Nephron (organoid): ENCODE measurements at regions not wholly inside any gene's neighbourhood (a gene's known extent, or its start where the extent isn't known, plus 50 kb on each side); places are given as distances from the start of the nearest gene placed in this dataset.
"Not testable (repeated sequence)": the region's sequence is repeated elsewhere in the genome, so short reads cannot be mapped to it uniquely, and the experiment has no call there.

Experiments
- H3K27ac Mint-ChIP-seq, 3 experiments: 2 replicates each; pipeline ENCODE4 v1.8.0; 2020; ENCODE audit warnings: mixed read lengths in 3 of 3, mild to moderate bottlenecking in 2 of 3, moderate library complexity in 1 of 3
- H3K27me3 Mint-ChIP-seq: 2 replicates; pipeline ENCODE4 v1.8.0; 2021; ENCODE audit warnings: low read depth, mild to moderate bottlenecking, moderate library complexity, mixed read lengths
- H3K36me3 Mint-ChIP-seq: 2 replicates; pipeline ENCODE4 v1.8.0; 2020; ENCODE audit warnings: low read depth, mixed read lengths
- H3K4me1 Mint-ChIP-seq: 2 replicates; pipeline ENCODE4 v1.8.0; 2020; ENCODE audit warnings: mixed read lengths
- H3K4me3 Mint-ChIP-seq, 3 experiments: 2 replicates each; pipeline ENCODE4 v1.8.0; 2020; ENCODE audit warnings: mild to moderate bottlenecking in 3 of 3, mixed read lengths in 3 of 3, moderate library complexity in 2 of 3
- H3K9me3 Mint-ChIP-seq: 2 replicates; pipeline ENCODE4 v1.8.0; 2020; ENCODE audit warnings: mixed read lengths
- TF ChIP-seq, protein P1 (sequence below), 3 experiments: fragments of 200-600 bp; sonication (generic); IDR thresholded peaks; one replicate each; pipeline ENCODE4 v1.5.0; 2021; ENCODE audit warnings: antibody characterized with exemption in 3 of 3; ENCODE audit not compliant: unreplicated experiment in 3 of 3

DNA sequence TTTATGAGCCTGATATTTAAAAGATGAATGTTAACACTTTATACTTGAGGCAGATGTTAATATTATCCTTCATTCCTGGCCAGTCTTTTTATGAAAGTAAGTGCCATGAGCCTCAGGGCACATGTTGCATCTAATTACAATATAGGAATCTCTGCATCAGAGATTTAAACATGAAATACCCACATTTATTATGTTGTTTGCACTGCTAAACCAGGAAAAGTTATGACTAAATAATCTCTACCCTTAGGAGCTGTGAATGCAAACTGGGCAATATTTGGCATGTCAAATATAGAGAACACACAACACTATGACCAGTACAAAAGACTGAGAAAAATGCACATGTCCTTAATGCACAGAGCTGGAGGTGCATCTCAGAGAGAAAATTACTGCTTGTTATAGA lies 526.1 kb upstream of the GRAMD2B start:
- Mint-ChIP-seq H3K4me3 (no peak overlapping the region), H3K36me3 (peaks cover 7% of the 10 kb centered on the region), H3K27me3 (no peaks in the 10 kb centered on the region), H3K4me1 (peaks cover 19% of the 10 kb centered on the region), H3K27ac (no peak overlapping the region), H3K9me3 (peaks cover 4% of the 10 kb centered on the region)
- TF ChIP-seq, protein P1, sequence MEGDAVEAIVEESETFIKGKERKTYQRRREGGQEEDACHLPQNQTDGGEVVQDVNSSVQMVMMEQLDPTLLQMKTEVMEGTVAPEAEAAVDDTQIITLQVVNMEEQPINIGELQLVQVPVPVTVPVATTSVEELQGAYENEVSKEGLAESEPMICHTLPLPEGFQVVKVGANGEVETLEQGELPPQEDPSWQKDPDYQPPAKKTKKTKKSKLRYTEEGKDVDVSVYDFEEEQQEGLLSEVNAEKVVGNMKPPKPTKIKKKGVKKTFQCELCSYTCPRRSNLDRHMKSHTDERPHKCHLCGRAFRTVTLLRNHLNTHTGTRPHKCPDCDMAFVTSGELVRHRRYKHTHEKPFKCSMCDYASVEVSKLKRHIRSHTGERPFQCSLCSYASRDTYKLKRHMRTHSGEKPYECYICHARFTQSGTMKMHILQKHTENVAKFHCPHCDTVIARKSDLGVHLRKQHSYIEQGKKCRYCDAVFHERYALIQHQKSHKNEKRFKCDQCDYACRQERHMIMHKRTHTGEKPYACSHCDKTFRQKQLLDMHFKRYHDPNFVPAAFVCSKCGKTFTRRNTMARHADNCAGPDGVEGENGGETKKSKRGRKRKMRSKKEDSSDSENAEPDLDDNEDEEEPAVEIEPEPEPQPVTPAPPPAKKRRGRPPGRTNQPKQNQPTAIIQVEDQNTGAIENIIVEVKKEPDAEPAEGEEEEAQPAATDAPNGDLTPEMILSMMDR (IDR thresholded peaks at IDR 0.05; ENCODE audit: unreplicated experiment in 3 of 3): no peak

DNA sequence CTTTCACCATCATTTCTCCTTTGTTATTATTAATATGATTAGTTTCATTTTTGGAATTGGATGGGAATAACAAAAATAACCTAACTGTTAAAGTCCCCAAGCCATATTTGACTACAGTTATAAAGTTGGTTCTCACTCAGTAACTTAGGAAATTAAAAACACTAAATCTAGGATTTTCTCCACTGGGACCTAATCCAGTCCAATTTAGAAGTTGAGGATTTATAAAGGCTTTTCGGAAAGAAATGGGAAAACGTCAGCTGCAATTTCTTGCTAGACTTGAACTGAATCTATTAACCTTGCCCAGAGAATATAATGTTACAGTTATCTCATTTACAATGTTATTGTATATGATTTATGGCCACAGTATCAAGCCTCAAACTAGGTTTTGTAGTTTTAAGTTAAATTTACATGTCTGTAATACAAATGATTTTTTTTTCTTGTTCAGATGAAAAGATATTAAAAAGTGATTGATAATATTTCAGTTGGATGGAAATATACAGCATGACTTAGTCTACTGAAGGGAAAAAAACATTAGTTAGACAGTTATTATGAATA lies 524.3 kb upstream of the GRAMD2B start:
- Mint-ChIP-seq H3K4me1 (peaks cover 19% of the 10 kb centered on the region), H3K4me3 (no peak overlapping the region), H3K27ac (peak overlapping the region in 2 of 3 experiments; percentile 17 to 63), H3K36me3 (no peaks in the 10 kb centered on the region), H3K9me3 (no peaks in the 10 kb centered on the region), H3K27me3 (no peaks in the 10 kb centered on the region)
- TF ChIP-seq, protein P1 (IDR thresholded peaks at IDR 0.05; ENCODE audit: unreplicated experiment in 3 of 3): no peak

DNA sequence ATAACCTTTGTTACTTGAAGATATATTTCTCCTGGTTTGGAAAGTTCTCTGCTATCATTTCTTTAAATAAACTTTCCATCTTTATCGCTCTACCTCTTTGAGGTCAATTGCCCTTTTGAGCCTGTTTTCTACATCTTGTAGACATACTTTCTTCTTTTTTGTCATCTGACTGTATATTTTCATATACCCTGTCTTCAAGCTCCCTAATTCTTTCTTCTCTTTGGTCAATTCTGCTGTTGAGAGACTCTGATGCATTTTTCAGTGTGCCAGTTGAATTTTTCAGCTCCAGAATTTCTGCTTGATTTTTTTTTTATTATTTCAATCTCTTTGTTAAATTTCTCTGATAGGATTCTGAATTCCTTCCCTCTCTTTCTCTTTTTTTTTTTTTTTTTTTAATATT lies 511.2 kb upstream of the GRAMD2B start:
- peaks cover 37% of the 10 kb centered on the region for H3K36me3 Mint-ChIP-seq
- H3K27ac Mint-ChIP-seq: no peak overlapping the region
- H3K4me3 Mint-ChIP-seq: no peak overlapping the region
- TF ChIP-seq, protein P1 (IDR thresholded peaks at IDR 0.05; ENCODE audit: unreplicated experiment in 3 of 3): no peak
- H3K9me3 Mint-ChIP-seq: peaks cover 69% of the 10 kb centered on the region
- no peaks in the 10 kb centered on the region for H3K4me1 Mint-ChIP-seq
- no peaks in the 10 kb centered on the region for H3K27me3 Mint-ChIP-seq

DNA sequence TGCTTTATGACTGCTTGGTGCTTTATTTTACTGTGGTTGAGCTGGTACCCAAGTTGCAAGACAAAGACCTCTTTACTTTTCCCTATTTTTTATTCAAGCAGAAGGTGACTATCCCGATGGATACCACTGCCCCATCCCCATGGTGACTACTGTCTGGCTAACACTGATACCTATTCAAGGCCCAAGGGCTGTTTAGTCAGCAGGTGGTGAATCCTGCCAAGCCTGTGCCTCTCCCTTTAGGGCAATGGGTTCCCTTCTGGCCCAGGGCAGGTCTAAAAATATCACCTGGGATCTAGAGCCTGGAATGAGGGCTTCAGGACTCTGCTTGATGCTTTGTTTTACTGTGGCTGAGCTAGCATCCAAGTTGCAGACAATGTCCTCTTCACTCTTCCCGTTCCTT lies 510.0 kb upstream of the GRAMD2B start:
- H3K4me3 Mint-ChIP-seq: no peak overlapping the region
- H3K9me3 Mint-ChIP-seq: peaks cover 69% of the 10 kb centered on the region
- H3K27me3 Mint-ChIP-seq: no peaks in the 10 kb centered on the region
- TF ChIP-seq, protein P1 (IDR thresholded peaks at IDR 0.05; ENCODE audit: unreplicated experiment in 3 of 3): no peak
- peaks cover 36% of the 10 kb centered on the region for H3K36me3 Mint-ChIP-seq
- no peak overlapping the region for H3K27ac Mint-ChIP-seq
- H3K4me1 Mint-ChIP-seq: no peaks in the 10 kb centered on the region

DNA sequence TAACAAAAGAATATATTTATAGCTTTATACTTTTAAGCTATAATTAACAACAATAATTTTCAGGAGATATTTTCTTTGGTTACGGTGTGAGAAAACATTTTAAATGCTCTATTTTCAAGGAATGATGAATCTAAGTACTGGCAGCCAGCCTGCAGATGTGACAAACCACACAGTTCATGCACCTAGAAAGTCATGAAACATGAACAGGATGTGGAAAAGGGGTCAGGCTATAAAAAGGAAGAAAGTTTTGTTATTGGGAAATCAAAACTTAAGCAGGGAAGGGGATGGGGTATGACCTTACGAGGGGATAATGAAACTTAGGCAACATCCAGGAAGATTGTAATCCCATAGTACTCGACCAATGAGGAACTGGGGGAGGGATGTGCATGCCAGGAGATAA lies 508.7 kb upstream of the GRAMD2B start:
- H3K36me3 Mint-ChIP-seq: peaks cover 26% of the 10 kb centered on the region
- H3K27ac Mint-ChIP-seq: no peak overlapping the region
- H3K4me1 Mint-ChIP-seq: no peaks in the 10 kb centered on the region
- no peak overlapping the region for H3K4me3 Mint-ChIP-seq
- no peaks in the 10 kb centered on the region for H3K27me3 Mint-ChIP-seq
- TF ChIP-seq, protein P1 (IDR thresholded peaks at IDR 0.05; ENCODE audit: unreplicated experiment in 3 of 3): no peak
- peaks cover 60% of the 10 kb centered on the region for H3K9me3 Mint-ChIP-seq

DNA sequence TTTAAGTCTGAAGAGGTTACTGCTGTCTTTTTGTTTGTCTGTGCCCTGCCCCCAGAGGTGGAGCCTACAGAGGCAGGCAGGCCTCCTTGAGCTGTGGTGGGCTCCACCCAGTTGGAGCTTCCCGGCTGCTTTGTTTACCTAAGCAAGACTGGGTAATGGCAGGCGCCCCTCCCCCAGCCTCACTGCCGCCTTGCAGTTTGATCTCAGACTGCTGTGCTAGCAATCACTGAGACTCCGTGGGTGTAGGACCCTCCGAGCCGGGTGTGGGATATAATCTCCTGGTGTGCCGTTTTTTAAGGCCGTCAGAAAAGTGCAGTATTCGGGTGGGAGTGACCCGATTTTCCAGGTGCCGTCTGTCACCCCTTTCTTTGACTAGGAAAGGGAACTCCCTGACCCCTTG lies 499.3 kb upstream of the GRAMD2B start:
- H3K36me3 Mint-ChIP-seq: peaks cover 11% of the 10 kb centered on the region
- H3K4me1 Mint-ChIP-seq, H3K27me3 Mint-ChIP-seq, H3K4me3 Mint-ChIP-seq, H3K27ac Mint-ChIP-seq: not testable (repeated sequence)
- H3K9me3 Mint-ChIP-seq: peaks cover 37% of the 10 kb centered on the region
